Cardiac muscle cell (in vitro differentiated cells and primary cell): ENCODE measurements at regions not wholly inside any gene's neighbourhood (a gene's known extent, or its start where the extent isn't known, plus 50 kb on each side); places are given as distances from the start of the nearest gene placed in this dataset.

ENCODE experiments used
- DNase-seq, 2 donors: peaks; one replicate each; pipeline versions ENCODE4 v3.0.0 to v3.0.0-alpha.2; 2010 to 2017; ENCODE audit warnings: low read depth in 1 of 2, low spot score in 1 of 2
- H3K27ac ChIP-seq: fragments of 200-600 bp; sonication (generic); 2 replicates; pipeline ENCODE4 v1.5.1; 2016
- H3K27me3 ChIP-seq: fragments of 200-600 bp; sonication (generic); 2 replicates; pipeline ENCODE4 v1.6.0; 2016; ENCODE audit warnings: control low read depth
- H3K36me3 ChIP-seq: fragments of 200-600 bp; sonication (generic); 2 replicates; pipeline ENCODE4 v1.5.1; 2016; ENCODE audit warnings: control low read depth
- H3K4me1 ChIP-seq: fragments of 200-600 bp; sonication (generic); 2 replicates; pipeline ENCODE4 v1.8.1; 2017; ENCODE audit warnings: low read depth, mild to moderate bottlenecking, mixed run types
- H3K4me3 ChIP-seq: fragments of 200-600 bp; sonication (generic); 2 replicates; pipeline ENCODE4 v1.5.1; 2016; ENCODE audit warnings: mild to moderate bottlenecking
- H3K9me3 ChIP-seq: fragments of 200-600 bp; sonication (generic); 2 replicates; pipeline ENCODE4 v1.5.1; 2017; ENCODE audit warnings: low read depth, mild to moderate bottlenecking, control low read depth
- CTCF ChIP-seq: IDR thresholded peaks from 2 replicates; pipeline ENCODE4 v1.5.1; 2012; ENCODE audit warnings: low read depth, mild to moderate bottlenecking, low read length

GRCh38 chr11:114889594-114890011 is 211.3 kb downstream of the NXPE2 start:
- Histone ChIP-seq H3K36me3 (no peaks in the 10 kb centered on the region), H3K4me3 (no peak overlapping the region), H3K4me1 (peaks cover 31% of the 10 kb centered on the region), H3K9me3 (no peaks in the 10 kb centered on the region), H3K27ac (peak overlapping the region; percentile 51), H3K27me3 (no peaks in the 10 kb centered on the region)
- no peak for TF ChIP-seq CTCF
- DNase-seq, result peak in 1 of 2 donors; percentile 65

GRCh38 chr11:114890038-114890437 is 211.7 kb downstream of the NXPE2 start:
- no peaks in the 10 kb centered on the region for H3K9me3 ChIP-seq
- H3K4me1 ChIP-seq, result peaks cover 34% of the 10 kb centered on the region
- DNase-seq, result peak in 1 of 2 donors; percentile 21
- H3K27me3 ChIP-seq, result no peaks in the 10 kb centered on the region
- no peaks in the 10 kb centered on the region for H3K36me3 ChIP-seq
- no peak for TF ChIP-seq CTCF
- no peak overlapping the region for H3K27ac ChIP-seq
- H3K4me3 ChIP-seq, result no peak overlapping the region

GRCh38 chr11:114891911-114892310 is 213.6 kb downstream of the NXPE2 start:
- no peak overlapping the region for H3K4me3 ChIP-seq
- no peak for TF ChIP-seq CTCF
- peaks cover 38% of the 10 kb centered on the region for H3K4me1 ChIP-seq
- no peaks in the 10 kb centered on the region for H3K27me3 ChIP-seq
- peak overlapping the region; percentile 61 for H3K27ac ChIP-seq
- DNase-seq, result no peak
- H3K9me3 ChIP-seq, result no peaks in the 10 kb centered on the region
- no peaks in the 10 kb centered on the region for H3K36me3 ChIP-seq

GRCh38 chr11:114892381-114893197 is 214.3 kb downstream of the NXPE2 start:
- no peak for DNase-seq

GRCh38 chr11:114893329-114893728 is 215.0 kb downstream of the NXPE2 start:
- no peaks in the 10 kb centered on the region for H3K27me3 ChIP-seq
- no peaks in the 10 kb centered on the region for H3K9me3 ChIP-seq
- TF ChIP-seq CTCF, result no peak
- H3K36me3 ChIP-seq, result no peaks in the 10 kb centered on the region
- H3K4me3 ChIP-seq, result no peak overlapping the region
- peaks cover 38% of the 10 kb centered on the region for H3K4me1 ChIP-seq
- H3K27ac ChIP-seq, result no peak overlapping the region
- no peak for DNase-seq

More at GRCh38 chr11:114892381-114893197, 214.3 kb downstream of the NXPE2 start:
- Histone ChIP-seq H3K27ac (peak overlapping the region; percentile 61), H3K27me3 (no peaks in the 10 kb centered on the region), H3K9me3 (no peaks in the 10 kb centered on the region), H3K4me1 (peaks cover 38% of the 10 kb centered on the region), H3K36me3 (no peaks in the 10 kb centered on the region), H3K4me3 (no peak overlapping the region)
- no peak for TF ChIP-seq CTCF
